ENCODE measurements at regions not wholly inside any gene's neighbourhood (a gene's known extent, or its start where the extent isn't known, plus 50 kb on each side); places are given as distances from the start of the nearest gene placed in this dataset.

- DNase-seq (ENCODE audit: low spot score) (no peak), ATAC-seq (ENCODE audit: insufficient number of reproducible peaks, low FRiP score, low read depth) (no peak)
- no peak overlapping the region for H3K4me3 ChIP-seq
- H3K27ac ChIP-seq, result no peak overlapping the region
- H3K4me1 ChIP-seq (ENCODE audit: control insufficient read depth in 1 of 2, low read depth in 2 of 2), result no peaks in the 10 kb centered on the region
- H3K27me3 ChIP-seq (replicated peaks; ENCODE audit: insufficient read depth), result no peaks in the 10 kb centered on the region
- H3K9me3 ChIP-seq, result no peaks in the 10 kb centered on the region
- H3K36me3 ChIP-seq, result no peaks in the 10 kb centered on the region
- TF ChIP-seq, protein P1, sequence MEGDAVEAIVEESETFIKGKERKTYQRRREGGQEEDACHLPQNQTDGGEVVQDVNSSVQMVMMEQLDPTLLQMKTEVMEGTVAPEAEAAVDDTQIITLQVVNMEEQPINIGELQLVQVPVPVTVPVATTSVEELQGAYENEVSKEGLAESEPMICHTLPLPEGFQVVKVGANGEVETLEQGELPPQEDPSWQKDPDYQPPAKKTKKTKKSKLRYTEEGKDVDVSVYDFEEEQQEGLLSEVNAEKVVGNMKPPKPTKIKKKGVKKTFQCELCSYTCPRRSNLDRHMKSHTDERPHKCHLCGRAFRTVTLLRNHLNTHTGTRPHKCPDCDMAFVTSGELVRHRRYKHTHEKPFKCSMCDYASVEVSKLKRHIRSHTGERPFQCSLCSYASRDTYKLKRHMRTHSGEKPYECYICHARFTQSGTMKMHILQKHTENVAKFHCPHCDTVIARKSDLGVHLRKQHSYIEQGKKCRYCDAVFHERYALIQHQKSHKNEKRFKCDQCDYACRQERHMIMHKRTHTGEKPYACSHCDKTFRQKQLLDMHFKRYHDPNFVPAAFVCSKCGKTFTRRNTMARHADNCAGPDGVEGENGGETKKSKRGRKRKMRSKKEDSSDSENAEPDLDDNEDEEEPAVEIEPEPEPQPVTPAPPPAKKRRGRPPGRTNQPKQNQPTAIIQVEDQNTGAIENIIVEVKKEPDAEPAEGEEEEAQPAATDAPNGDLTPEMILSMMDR (IDR thresholded peaks at IDR 0.05), result no peak
These were observed 261.8 kb downstream of the KLF12 start for GRCh38 chr13:73872397-73872796.

DNA sequence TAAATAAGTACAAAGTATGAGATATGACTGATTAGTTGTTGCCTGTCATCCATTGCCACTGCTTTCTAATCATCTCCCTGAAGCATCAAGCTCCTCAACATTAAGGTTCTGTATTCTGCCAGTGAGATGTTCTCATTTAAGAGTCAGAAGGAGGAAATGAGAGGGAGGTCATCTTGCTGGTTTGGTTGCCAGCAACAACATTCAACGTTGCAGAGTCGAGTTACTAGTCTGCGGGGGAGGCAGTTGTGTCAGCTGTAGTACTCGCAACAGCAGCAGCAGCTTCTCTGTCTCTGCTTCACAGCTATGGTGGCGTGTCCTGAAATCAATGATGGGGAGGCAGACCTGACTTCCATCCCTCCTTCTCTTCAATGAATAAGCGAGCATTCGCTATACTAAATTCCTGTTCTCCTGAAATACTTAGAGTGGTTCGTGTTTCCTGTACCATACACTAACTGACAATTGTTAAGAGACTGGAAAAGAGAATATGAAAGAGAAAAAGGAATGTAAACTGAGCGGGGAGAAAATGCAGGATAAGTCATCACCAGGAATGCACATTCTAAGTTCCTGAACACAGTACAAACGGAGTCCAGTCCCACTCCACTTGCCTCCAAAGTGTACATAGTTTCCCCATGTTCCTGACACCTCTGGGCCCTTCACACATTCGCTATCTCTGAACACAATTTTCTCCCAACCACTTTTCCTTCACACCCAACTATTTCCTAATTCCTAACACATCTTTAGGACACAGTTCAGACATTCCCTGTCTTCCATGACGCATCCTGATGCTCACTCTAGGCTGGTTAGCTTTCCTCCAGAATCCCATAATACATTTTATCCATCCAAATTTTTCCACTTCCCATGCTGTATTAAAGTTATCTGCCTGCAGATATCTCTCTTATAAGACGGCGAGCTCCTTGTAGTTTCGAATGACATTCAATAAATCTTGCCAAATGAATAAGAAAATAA lies 263.0 kb downstream of the KLF12 start:
- DNase-seq (ENCODE audit: low spot score) (no peak), ATAC-seq (ENCODE audit: insufficient number of reproducible peaks, low FRiP score, low read depth) (no peak)
- TF ChIP-seq, protein P1 (IDR thresholded peaks at IDR 0.05), result no peak
- H3K27me3 ChIP-seq (replicated peaks; ENCODE audit: insufficient read depth), result no peaks in the 10 kb centered on the region
- H3K4me1 ChIP-seq (ENCODE audit: control insufficient read depth in 1 of 2, low read depth in 2 of 2), result no peaks in the 10 kb centered on the region
- no peak overlapping the region for H3K4me3 ChIP-seq
- H3K27ac ChIP-seq, result no peak overlapping the region
- H3K9me3 ChIP-seq, result no peaks in the 10 kb centered on the region
- no peaks in the 10 kb centered on the region for H3K36me3 ChIP-seq

DNA sequence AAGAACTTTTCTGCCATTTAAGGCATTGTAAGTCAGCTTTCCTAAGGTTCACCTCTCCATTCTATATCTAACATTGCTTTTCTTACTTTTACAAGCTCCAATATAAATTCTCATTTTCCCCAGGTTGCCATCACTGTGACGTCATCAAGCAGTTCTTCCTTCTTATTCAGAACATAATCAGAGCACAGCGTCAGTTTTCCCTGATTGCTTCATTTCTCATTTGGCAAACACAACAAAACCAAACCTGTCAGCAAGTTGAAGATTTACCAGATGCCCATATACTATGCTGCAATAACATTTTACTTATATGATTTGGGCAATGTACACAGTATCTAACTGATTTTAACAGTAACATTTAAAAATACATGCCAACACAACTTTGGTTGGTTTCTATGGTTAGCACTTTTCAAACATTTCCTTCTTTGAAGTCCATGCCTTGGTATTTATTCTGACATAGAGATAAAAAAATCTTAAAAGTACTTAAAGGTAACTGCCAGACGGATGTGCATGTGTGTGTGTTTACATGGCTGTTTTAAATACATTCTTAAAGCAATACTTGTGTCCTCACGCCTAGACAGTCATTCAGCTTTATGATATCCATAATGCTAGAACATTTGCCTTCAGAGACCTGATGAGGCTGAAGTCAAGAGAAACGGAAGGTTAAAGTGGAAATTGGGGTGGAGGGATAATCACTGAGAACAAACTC lies 264.0 kb downstream of the KLF12 start:
- Histone ChIP-seq H3K27ac (no peak overlapping the region), H3K4me1 (ENCODE audit: control insufficient read depth in 1 of 2, low read depth in 2 of 2) (peaks cover 0 to 8% of the 10 kb centered on the region in 2 donors), H3K27me3 (replicated peaks; ENCODE audit: insufficient read depth) (no peaks in the 10 kb centered on the region), H3K9me3 (no peaks in the 10 kb centered on the region), H3K36me3 (no peaks in the 10 kb centered on the region), H3K4me3 (no peak overlapping the region)
- no peak for ATAC-seq (ENCODE audit: insufficient number of reproducible peaks, low FRiP score, low read depth)
- DNase-seq (ENCODE audit: low spot score), result no peak
- TF ChIP-seq, protein P1 (IDR thresholded peaks at IDR 0.05), result no peak

DNA sequence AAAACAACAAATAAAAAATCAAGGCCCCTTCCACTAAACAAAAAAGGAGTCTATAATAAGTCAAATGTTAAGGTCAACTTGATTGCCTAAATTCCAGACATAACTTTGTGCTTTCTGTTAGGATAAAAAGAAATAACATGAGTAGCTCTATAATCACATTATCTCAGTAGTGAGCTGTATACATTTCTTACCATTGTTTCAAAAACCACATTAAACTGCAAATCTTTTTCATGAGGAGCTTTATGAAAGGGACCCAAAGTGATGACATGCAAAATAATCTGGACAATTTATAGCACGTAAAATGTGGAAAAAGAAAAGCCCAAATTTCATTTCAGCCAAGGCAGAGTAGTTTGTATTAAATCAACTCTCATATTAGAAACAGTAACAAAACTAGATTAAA lies 269.2 kb downstream of the KLF12 start:
- DNase-seq (ENCODE audit: low spot score) (no peak), ATAC-seq (ENCODE audit: insufficient number of reproducible peaks, low FRiP score, low read depth) (no peak)
- TF ChIP-seq, protein P1 (IDR thresholded peaks at IDR 0.05), result no peak
- H3K27me3 ChIP-seq (replicated peaks; ENCODE audit: insufficient read depth), result no peaks in the 10 kb centered on the region
- no peaks in the 10 kb centered on the region for H3K9me3 ChIP-seq
- H3K4me3 ChIP-seq, result no peak overlapping the region
- peaks cover 0 to 13% of the 10 kb centered on the region in 2 donors for H3K4me1 ChIP-seq (ENCODE audit: control insufficient read depth in 1 of 2, low read depth in 2 of 2)
- H3K27ac ChIP-seq, result no peak overlapping the region
- H3K36me3 ChIP-seq, result no peaks in the 10 kb centered on the region

GRCh38 chr13:73861136-73861535 lies 273.1 kb downstream of the KLF12 start:
- Histone ChIP-seq H3K27ac (no peak overlapping the region), H3K9me3 (no peaks in the 10 kb centered on the region), H3K4me3 (no peak overlapping the region), H3K4me1 (ENCODE audit: control insufficient read depth in 1 of 2, low read depth in 2 of 2) (peaks cover 0 to 13% of the 10 kb centered on the region in 2 donors), H3K27me3 (replicated peaks; ENCODE audit: insufficient read depth) (no peaks in the 10 kb centered on the region), H3K36me3 (no peaks in the 10 kb centered on the region)
- DNase-seq (ENCODE audit: low spot score), result no peak
- ATAC-seq (ENCODE audit: insufficient number of reproducible peaks, low FRiP score, low read depth), result no peak
- TF ChIP-seq, protein P1 (IDR thresholded peaks at IDR 0.05), result no peak
